ENCODE measurements at regions not wholly inside any gene's neighbourhood (a gene's known extent, or its start where the extent isn't known, plus 50 kb on each side); places are given as distances from the start of the nearest gene placed in this dataset.

- no peak for DNase-seq (ENCODE audit: low read depth)
- no peak for TF ChIP-seq CTCF (IDR thresholded peaks at IDR 0.05; ENCODE audit: low read length, missing control alignments)
- no peak overlapping the region for H3K4me3 ChIP-seq (replicated peaks; ENCODE audit: low read depth, low read length)
These were observed 837.1 kb upstream of the ZNF608 start for GRCh38 chr5:125583321-125584139.

GRCh38 chr5:125584140-125584520 lies 837.7 kb upstream of the ZNF608 start:
- H3K4me3 ChIP-seq (replicated peaks; ENCODE audit: low read depth, low read length), result no peak overlapping the region
- DNase-seq (ENCODE audit: low read depth), result peak; percentile 38
- no peak for TF ChIP-seq CTCF (IDR thresholded peaks at IDR 0.05; ENCODE audit: low read length, missing control alignments)

- DNase-seq (ENCODE audit: low read depth), result peak; percentile 49
These were observed 835.6 kb upstream of the GRAMD2B start for GRCh38 chr5:125587631-125588030.

GRCh38 chr5:125592856-125593255 lies 830.4 kb upstream of the GRAMD2B start:
- H3K4me3 ChIP-seq (replicated peaks; ENCODE audit: low read depth, low read length), result no peak overlapping the region
- DNase-seq (ENCODE audit: low read depth), result no peak
- no peak for TF ChIP-seq CTCF (IDR thresholded peaks at IDR 0.05; ENCODE audit: low read length, missing control alignments)

More at GRCh38 chr5:125587631-125588030, 835.6 kb upstream of the GRAMD2B start:
- no peak for TF ChIP-seq CTCF (IDR thresholded peaks at IDR 0.05; ENCODE audit: low read length, missing control alignments)
- no peak overlapping the region for H3K4me3 ChIP-seq (replicated peaks; ENCODE audit: low read depth, low read length)

GRCh38 chr5:125595095-125595494 lies 828.1 kb upstream of the GRAMD2B start:
- peak; percentile 91 for DNase-seq (ENCODE audit: low read depth)
- H3K4me3 ChIP-seq (replicated peaks; ENCODE audit: low read depth, low read length), result no peak overlapping the region
- no peak for TF ChIP-seq CTCF (IDR thresholded peaks at IDR 0.05; ENCODE audit: low read length, missing control alignments)

- H3K4me3 ChIP-seq (replicated peaks; ENCODE audit: low read depth, low read length), result no peak overlapping the region
- DNase-seq (ENCODE audit: low read depth), result no peak
- no peak for TF ChIP-seq CTCF (IDR thresholded peaks at IDR 0.05; ENCODE audit: low read length, missing control alignments)
These were observed 827.4 kb upstream of the GRAMD2B start for GRCh38 chr5:125595845-125596244.

GRCh38 chr5:125597338-125597737 lies 825.9 kb upstream of the GRAMD2B start:
- DNase-seq (ENCODE audit: low read depth), result peak; percentile 60

More at GRCh38 chr5:125597338-125597737, 825.9 kb upstream of the GRAMD2B start:
- no peak for TF ChIP-seq CTCF (IDR thresholded peaks at IDR 0.05; ENCODE audit: low read length, missing control alignments)
- no peak overlapping the region for H3K4me3 ChIP-seq (replicated peaks; ENCODE audit: low read depth, low read length)
